GM19239 (cell line): ENCODE measurements at regions not wholly inside any gene's neighbourhood (a gene's known extent, or its start where the extent isn't known, plus 50 kb on each side); places are given as distances from the start of the nearest gene placed in this dataset.

Experiments used
- DNase-seq: peaks from one replicate; pipeline ENCODE4 v3.0.0; 2011; ENCODE audit warnings: low spot score; ENCODE audit not compliant: insufficient read length
- FAIRE-seq: peaks from 2 replicates; lab custom pipeline; 2011; peaks lifted over from hg19 to GRCh38; lab: Jason Lieb, UNC

DNA sequence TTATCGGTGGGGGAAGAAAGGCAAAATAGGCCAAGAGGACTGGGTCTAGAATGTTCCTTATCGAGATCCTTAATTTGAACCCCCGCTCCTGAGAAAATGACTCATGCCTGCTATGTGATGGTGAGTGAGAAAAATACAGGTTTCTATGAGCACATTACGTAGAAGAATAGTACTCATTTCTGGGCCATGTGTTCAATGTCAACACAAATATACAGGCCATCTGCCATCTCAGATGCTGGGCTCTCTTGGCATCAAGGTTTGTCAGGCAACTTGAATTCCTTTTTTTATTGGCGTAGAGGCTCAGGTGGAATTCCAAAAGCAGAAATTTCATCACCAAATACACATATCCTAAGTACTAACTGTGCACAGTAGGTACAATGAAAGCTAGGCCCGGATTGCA, 81.4 kb upstream of the TRIM2 start:
- FAIRE-seq (no peak), DNase-seq (no peak)

DNA sequence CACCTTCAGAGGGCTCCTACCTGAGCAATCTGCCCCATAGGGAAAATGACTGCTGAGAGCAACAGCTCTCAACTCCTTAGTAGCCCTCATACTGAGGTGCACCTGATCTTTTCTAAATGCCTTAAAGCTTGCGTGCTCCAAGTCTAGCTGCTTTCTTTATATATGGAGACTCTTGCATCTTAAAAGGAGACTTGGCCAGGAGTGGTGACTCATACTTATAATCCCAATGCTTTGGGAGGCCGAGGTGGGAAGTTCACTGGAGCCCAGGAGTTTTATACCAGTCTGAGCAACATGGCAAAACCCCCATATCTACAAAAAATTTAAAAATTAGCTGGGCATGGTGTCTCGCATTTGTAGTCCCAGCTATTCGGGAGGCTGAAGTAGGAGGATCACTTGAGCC, 78.1 kb upstream of the TRIM2 start:
- FAIRE-seq (no peak), DNase-seq (no peak)

DNA sequence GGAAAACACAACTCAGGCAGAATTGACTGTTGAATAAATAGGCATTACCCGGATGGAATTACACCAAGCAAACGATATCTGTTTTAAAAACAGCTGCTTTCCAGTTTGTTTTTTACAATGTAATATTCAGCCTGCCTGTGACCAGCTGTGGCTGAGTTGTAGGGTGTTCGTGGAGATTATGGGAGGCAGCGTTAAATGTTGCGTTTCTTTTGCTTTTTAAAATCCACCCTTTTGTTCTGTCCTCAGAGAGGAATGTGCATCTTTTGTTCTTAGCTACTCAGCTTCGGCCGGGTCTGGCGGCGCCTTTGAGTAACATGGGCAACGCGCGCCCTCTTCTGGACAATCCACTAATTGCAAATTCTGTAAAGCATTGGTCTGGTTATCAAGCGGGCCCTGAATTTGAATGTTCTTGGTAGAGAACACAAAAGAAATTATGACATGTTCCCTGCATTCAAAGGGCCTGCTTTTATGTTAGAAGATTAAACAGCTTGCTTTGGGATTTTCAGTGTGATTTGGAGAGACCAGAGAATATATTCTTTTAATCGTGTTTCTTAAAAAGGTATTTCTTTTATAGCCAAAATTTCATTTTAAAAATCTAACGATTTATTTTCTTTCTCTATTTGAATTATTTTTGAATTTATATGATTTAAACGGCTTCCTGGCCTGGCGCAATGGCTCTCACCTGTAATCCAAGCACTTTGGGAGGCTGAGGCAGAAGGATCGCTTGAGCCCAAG, 76.3 kb upstream of the TRIM2 start:
- FAIRE-seq (peak; percentile 92), DNase-seq (peak; percentile 47)

DNA sequence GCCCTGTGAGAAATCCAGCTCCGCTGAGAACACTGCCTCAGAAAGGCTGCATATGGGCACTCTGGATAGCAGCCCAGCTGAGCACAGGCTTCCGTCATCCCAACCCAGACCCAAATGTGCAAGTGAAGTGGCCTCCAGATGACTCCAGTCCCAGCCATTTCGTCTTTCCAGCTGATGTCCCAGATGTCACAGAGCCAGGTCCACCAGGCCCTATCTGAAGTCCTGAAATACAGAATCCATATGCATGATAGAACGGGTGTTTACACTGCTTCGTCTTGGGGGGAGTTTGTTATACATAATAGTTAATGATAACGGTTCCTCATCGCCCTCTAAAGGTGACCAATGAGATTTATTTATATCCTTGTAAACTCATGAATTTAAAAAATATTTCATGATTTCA, 72.6 kb upstream of the TRIM2 start:
- FAIRE-seq = no peak
- no peak for DNase-seq

DNA sequence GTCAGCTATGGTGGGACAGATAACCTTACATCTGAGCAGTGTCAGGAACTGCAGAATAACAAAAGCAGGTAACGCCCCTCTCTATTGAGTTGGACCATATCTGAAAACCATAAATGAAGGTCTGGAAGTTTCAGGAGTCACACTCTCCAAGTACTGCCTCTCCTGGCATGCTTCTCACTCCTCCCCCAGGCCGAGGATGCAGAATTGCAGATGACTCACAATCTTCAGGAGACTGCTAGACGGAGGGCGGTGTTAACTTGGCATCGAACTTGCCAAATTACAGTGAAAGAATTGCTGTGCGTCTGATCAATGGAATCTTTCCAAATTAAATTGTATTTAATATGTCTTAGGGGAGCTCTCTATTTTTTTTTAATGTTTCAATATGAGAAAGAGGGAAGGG, 67.1 kb upstream of the TRIM2 start:
- no peak for DNase-seq
- no peak for FAIRE-seq

DNA sequence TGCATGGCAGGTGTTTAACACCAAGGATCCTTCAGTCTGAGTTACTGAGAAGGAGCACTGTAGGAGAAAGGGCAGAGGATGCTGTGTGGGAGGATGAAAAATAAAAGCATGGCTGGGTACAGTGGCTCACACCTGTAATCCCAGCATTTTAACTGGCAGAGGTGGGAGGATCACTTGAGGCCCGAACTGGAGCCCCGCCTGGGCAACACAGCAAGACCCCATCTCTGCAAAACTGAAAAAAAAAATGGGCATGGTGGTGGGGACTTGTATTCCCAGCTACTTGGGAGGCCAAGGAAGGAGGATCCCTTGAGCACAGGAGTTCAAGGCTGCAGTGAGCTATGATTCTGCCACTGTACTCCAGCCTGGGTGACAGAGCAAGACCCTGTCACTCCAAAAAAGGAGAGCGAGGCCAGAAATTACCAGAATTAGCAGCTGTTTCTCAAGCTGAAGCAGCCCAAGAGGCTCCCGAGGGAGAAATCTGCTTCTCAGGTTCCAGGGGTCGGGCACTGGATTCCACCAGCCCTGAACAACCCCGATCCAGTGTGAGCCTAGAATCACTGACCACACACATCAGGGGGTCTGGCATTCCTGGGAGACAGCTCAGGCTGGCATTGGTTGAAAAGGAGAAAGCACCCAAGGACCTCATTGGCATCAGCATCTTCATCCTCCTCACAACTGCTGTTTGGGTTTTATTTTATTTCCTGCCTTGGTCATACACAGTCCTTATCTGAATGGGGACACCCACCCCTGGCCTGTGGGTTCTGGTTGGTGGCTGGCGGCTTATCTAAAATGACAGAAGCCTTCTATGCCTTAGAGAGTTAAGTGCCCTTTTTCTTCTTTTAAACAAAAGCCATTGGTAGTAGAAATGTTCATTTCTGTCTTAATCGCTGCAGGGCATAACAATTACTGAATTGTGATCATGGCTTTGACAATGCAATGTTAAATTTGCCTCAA, 66.3 kb upstream of the TRIM2 start:
- no peak for DNase-seq

DNA sequence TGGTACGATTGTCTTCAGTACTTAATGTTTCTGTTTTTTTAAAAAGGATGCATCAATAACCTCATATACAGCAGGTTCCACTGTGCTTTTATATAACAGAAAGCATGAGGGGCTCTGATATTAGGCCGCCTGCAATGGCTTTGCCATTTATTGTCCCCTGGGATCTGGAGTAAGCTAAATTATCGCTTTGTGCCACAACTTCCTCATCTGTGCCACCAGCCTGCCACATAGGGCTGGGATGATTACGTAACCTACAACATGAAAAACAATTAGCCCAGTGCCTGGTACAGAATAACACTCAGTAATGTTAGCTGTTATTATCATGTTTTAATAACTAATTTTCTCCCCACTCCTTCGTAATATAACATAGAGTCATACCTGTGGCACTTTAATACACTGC, 65.5 kb upstream of the TRIM2 start:
- DNase-seq = no peak

More for the DNA sequence above, 66.3 kb upstream of the TRIM2 start:
- no peak for FAIRE-seq

DNA sequence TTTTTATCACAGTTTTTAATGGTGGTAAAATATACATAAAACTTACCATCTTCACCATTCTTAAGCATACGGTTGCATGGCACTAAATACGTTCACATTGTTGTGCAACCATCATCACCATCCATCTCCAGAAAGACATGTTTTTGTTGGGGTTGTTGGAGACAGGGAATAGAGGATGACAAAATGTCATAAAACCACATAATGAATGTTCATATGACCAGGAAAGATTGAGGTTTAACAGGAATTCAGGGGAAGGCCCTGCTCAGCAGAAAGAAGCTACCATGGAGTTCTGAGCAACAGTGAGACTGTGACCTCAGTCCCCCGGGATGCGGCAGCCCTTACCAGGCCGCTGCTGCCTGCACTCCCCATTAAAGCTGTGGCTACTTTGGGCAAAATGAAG, 63.9 kb upstream of the TRIM2 start:
- no peak for DNase-seq
- FAIRE-seq = no peak

More for the DNA sequence above, 65.5 kb upstream of the TRIM2 start:
- no peak for FAIRE-seq

DNA sequence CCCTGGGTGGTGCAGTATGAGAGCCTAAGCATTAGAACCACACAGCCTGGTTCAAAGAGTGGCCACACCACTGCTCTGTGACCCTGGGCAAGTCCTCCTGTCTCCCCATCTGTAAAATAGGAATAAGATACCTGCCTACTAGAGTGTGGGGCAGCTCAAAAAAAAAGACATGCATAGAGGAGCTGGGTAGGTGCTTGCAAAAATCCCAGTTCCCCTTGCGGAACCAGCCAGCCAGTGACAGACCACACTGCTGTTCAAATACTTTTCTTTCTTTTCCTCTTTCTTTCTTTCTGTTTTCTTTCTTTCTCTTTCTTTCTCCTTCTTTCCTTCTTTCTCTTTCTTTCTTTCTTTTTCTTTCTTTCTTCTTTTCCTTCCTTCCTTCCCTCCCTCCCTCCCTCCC, 63.0 kb upstream of the TRIM2 start:
- DNase-seq (no peak), FAIRE-seq (no peak)

DNA sequence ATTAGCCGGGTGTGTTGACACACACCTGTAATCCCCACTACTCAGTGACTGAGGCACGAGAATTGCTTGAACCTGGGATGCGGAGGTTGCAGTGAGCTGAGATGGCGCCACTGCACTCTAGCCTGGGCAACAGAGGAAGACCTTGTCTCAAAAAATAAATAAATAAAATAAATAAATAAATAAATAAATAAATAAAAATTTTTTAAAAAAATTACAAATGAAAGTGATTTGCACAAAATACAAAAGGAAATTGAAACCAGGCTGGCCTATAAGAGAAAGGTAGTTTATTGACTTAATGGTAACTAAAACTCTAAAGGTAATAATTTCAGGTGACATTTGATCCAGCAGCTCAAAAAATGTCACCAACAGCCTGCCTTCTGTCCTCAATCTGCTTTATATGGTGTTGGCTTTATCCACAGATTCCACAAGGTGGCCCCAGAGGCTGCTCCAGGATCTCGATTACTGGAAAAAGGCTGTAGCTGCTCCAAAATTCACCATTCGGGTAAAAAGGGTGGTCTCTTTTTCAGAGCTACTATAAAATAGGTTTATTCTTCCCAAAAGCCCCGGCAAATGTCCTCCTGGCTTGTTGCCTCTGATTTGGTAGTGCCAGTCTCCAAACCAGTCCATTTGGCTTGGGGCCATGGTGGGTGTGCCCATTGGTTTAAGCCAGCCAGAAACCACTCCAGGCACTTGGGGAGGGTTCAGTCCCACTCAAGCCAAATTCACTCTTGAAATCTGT, 61.4 kb upstream of the TRIM2 start:
- DNase-seq = no peak
- FAIRE-seq = no peak

DNA sequence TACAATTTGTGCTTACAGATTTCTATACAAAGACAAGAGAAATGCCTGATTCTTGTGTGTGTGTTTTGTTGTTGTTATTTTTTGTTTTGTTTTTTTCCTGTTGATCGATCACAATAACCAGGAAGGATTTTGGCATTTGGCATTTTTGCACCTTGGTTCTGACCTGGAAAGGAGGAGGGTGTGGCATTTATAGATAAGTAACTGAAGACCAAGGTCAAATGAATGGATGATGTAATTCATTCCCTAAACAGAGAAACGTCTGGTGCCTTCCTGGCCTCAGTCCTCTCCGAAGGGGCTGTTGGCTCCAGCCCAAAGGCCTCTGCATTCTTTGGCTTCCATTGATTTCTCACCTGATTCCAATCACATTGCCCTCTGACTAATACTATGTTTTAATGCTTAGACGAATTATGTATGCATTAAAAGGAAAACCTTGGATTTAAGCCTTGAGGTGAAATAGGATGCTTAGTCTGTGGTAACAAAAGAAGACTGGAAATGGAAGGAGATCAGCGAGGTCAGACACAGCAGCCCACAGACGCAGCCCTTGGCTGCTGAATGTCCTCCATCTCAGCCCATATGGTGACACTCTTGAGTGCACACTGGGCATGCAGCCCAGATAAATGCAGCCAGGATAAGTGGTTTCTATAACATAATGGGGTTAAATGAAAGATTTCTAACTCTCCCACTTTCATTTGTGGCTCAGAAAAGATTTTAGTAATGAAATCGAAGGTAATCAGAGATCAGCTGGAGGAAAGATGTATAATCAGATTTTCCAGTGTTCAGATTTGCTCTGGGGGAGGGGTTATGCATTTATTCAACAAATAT, 60.5 kb upstream of the TRIM2 start:
- DNase-seq (no peak), FAIRE-seq (no peak)

DNA sequence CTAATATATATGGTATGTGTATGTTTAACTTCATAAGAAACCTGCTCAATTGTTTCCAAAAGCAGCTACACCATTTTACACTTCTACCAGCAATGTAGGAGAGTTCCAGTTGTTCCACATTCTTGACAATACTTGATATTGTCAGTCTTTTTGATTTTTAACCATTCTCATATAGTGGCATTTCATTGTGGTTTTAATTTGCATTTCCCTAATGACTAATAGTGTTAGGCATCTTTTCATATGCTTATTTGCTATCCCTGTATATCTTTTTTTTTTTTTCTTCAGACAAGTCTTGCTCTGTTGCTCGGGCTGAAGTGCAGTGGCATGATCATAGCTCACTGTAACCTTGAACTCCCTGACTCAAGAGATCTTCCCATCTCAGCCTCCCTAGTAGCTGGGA, 58.2 kb upstream of the TRIM2 start:
- FAIRE-seq (no peak), DNase-seq (no peak)

DNA sequence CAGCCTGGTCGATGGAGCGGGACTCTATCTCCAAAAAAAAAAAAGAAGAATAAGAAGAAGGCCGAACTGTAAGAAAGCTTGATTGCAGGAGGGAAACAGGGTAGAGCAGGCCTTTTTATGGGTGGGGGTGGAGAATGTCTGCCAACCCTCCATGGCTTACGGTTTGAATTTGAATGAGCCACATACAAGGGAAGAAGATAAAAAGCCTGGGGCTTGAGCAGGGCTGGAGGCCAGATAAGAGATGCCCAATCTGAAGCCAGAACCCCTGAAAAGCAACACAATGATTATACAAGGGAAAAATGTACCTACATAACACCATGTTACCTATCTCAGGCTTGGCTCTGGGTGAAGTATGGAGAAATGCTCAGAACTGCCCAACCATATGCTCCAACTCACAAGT, 57.3 kb upstream of the TRIM2 start:
- DNase-seq = no peak
- FAIRE-seq = no peak

DNA sequence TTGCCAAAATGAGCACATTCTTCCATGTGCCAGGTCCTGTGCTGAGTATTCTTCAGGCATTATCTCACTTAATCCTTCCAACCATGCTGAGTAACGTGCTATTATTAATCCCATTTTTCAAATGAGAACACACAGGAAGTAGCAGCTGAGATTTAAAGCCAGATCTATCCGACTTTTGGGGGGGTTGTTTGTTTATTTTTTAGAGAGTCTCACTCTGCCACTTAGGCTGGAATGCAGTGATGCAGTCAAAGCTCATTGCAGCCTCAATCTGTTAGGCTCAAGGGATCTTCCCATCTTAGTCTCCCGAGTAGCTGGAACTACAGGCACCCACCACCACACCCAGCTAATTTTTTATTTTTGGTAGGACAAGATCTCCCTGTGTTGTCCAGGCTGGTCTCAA, 55.5 kb upstream of the TRIM2 start:
- no peak for DNase-seq
- FAIRE-seq = no peak

DNA sequence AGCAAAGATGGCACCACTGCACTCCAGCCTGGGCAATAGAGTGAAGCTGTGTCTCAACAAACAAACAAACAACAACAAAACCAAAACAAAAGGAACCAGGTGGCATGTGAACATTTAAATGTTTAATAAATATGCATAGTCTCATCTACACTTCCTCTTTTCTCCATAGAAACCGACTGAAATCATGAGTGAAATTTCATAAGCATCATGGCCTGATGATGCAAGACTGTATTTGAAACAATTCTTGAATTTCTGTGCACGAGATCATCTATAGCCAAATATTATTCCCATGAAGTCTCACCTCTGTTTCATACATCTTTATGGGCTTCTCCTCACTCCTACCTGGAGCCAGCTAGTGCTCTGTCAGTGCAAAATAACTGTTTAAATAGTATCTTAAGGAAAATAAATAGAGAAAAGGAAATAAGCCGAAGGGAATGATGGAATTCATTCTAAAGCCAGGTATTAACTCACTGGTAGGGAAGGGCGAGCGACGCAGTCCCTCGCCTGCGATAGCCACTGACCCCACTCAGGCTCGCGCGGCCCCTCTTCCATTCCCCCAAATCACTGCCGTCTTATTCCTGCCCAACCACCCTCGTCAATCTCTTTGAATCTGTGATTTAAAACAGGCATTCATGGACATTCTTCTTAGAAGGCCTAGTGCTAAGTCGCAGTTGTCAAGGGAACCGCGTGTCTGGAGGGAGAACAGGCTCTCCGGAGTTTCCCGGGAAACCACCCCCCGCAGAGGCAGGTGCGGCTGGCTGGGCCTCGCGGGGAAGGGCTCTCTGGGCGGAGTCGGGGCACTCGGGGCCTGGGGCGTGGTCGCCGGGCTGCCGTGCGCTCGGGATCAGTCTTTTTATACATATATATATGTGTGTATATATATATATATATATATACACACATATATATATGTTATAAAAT, 52.4 kb upstream of the TRIM2 start:
- DNase-seq = no peak
- FAIRE-seq = no peak

DNA sequence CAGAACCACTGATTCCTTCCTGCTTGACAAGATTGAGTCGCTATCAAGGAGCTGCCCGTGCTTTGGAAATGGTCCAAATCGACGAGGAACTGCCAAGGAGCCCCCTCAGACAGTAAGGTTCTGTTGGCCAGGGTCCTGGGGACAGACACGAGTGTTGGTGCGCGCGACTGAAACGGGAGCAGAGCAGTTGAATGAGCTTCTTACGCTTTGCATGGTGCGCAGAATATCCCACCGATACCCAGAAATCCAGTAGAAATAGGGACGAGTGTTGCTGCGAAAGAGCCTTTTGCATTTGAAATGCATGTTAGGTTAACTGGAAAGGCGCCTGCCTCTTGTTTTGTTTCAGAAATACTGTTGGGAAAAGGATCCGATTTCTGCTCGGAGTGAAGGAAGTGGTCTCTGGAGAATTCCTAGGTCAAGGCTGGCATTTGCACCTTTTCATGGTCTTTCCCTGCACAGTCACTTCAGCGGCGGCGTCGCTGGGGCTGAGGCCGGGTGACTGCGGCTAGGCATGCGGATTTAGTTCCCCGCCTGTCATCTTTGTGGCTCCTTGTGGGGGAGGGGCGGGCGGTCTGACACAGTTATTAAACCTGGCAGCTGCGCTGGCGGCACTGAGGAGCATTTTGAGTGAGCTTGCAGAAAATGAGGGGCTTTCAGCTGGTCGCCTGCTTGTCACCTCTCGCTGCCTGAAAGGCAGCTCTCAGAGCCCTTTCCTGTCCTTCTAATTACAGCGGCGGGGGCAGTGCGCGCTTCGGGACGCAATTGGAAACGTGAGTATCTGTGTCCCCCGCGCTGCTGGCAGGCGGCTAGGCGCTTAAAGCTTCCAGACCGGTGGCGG, 51.5 kb upstream of the TRIM2 start:
- FAIRE-seq = no peak
- DNase-seq = no peak

DNA sequence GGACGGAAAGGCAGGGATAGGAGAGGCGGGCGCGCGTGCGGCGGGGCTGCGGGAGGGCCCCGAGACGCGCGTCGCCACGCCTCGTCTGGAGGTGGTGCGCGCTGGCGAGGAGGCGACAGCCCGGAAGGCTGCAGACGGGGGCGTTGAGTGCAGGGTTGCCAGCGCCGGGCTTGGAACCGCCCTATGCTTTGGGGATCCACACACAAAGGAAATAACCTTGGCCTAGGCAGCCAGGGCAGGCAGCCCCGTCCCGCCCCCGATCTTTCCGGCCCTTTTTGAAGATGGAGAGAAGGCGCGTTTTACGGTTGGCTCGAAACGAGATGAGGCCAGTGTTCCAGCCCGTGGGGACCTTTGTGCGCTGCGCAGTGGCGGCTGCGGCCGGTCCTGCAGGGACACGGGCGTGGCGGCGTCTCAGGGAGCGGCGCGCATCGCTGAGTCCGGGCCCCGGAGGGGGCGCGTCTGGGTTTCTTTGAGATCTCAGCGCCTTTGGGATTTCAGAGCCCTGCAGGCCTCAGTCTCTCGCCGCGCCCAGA, 50.8 kb upstream of the TRIM2 start:
- FAIRE-seq (no peak), DNase-seq (no peak)
